ENCODE measurements at regions not wholly inside any gene's neighbourhood (a gene's known extent, or its start where the extent isn't known, plus 50 kb on each side); places are given as distances from the start of the nearest gene placed in this dataset.

GRCh38 chr6:149212206-149212605 lies 105.3 kb upstream of the TAB2 start:
- TF ChIP-seq CTCF (IDR thresholded peaks at IDR 0.05) (no peak), POLR2A (IDR thresholded peaks at IDR 0.05) (no peak)
